Motor neuron (in vitro differentiated cells): ENCODE measurements at regions not wholly inside any gene's neighbourhood (a gene's known extent, or its start where the extent isn't known, plus 50 kb on each side); places are given as distances from the start of the nearest gene placed in this dataset.

Experiments used
- ATAC-seq, 8 experiments: fragments of 200-7000 bp; cut with Tn5 transposase; replicated peaks in 6 of 8; 2 replicates each; pipeline ENCODE4 v1.8.0; 2021; ENCODE audit warnings: mild to moderate bottlenecking in 8 of 8, moderate library complexity in 8 of 8
- H3K27ac ChIP-seq, 2 donors: fragments of 250-450 bp; sonication (Bioruptor Pico); 2 replicates each; pipeline ENCODE4 v1.9.0; 2021; ENCODE audit warnings: antibody characterized with exemption in 2 of 2, mild to moderate bottlenecking in 2 of 2, moderate library complexity in 1 of 2
- H3K4me1 ChIP-seq, 2 donors: fragments of 250-450 bp; sonication (Bioruptor Pico); replicated peaks in 1 of 2; 2 replicates each; pipeline ENCODE4 v1.6.1; 2021; ENCODE audit warnings: antibody characterized with exemption in 2 of 2, mild to moderate bottlenecking in 2 of 2, moderate library complexity in 1 of 2
- H3K4me3 ChIP-seq, 5 donors: fragments of 250-450 bp; sonication (Bioruptor Pico); 2 replicates each; pipeline ENCODE4 v1.9.0; 2021; ENCODE audit warnings: antibody characterized with exemption in 5 of 5, mild to moderate bottlenecking in 5 of 5, moderate library complexity in 4 of 5
- WGBS, 10 experiments: fragments of 450-650 bp; shearing (Covaris generic); methylation state at CpG; one replicate each; pipeline ENCODE4 v1.0.0; 2022; 5-methylcytosine and 5-hydroxymethylcytosine counted together
- in situ Hi-C, 9 experiments: fragments of 400-800 bp; cut with MboI; loops; one replicate each; pipeline ENCODE4 v1.15.0; 2021; ENCODE audit warnings: low sequenced_read_pairs in 9 of 9, low pct_unique_long_range_greater_than_20kb in 2 of 9; ENCODE audit not compliant: unreplicated experiment in 9 of 9

DNA sequence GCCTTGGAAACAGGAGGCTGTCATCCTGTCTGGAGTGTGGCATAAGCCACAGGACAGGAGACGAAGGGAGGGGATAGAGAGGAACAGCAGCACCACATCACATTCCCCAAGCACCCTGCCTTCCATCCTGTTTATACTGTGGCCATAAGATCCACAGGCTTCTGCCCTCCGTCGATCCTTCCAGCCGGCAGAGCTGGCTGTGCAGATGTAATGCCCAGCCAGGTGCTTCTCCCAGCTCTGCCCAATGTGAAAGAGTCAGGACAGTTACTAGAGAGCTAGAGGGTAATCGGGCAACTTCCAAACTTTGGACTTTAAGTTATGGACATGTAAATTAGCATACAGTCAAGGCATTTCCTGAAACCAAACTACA, 368.4 kb downstream of the SOX9 start:
- H3K27ac ChIP-seq = no peak overlapping the region
- 17 to 92% (median 85%) methylated on average over 1 to 4 of the region's 5 CpGs; no CpG with 5 or more reads in 4 of the 10 experiments for WGBS, 10 experiments
- ATAC-seq = peak in 4 of 8 experiments; percentile 10 to 31 (median 22)
- no peak overlapping the region for H3K4me3 ChIP-seq
- in situ Hi-C loops = no loop called here
- H3K4me1 ChIP-seq = peaks cover 6 to 18% of the 10 kb centered on the region in 2 donors

DNA sequence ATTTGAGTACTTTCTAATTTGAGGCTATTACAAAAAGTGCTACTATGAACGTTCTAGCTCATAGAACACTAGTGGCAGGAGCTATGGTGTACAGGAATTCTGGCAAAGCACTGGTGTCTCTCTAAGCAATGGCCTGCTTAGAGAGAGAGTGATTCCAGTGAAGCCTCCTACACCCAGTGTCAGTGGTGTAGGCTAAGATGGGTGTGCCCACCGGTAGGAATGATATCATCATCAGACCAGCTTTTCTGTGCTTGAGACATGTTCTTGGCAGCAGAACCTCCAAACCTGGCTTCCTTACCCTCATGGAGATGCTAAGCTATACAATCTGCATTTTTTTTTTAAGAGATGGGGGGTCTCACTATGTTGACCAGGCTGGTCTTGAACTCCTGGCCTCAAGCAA, 370.3 kb downstream of the SOX9 start:
- peak in 2 of 8 experiments; percentile 64 to 81 for ATAC-seq
- Histone ChIP-seq H3K4me1 (peaks cover 9 to 25% of the 10 kb centered on the region in 2 donors), H3K4me3 (no peak overlapping the region), H3K27ac (no peak overlapping the region)
- WGBS, 10 experiments = 0 to 92% (median 86%) methylated on average over 1 to 2 of the region's 2 CpGs; no CpG with 5 or more reads in 5 of the 10 experiments
- in situ Hi-C loops = no loop called here

DNA sequence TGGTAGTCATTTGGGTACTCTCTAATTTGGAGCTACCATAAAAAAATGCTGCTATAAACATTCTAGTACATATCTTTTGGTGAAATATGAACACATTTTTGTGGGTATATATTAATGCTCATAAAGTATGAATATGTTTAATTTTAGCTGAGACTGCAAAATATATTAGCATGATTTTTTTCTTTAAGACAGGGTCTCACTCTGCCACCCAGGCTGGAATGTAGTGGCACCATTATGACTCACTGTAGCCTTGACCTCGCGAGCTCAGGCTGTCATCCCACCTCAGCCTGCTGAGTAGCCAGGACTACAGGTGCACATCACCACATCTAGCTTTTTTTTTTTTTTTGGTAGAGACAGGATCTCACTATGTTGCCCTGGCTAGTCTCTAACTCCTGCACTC, 371.7 kb downstream of the SOX9 start:
- ATAC-seq = no peak
- 75 to 100% (median 94%) methylated on average over 1 to 2 of the region's 2 CpGs; no CpG with 5 or more reads in 3 of the 10 experiments for WGBS, 10 experiments
- Histone ChIP-seq H3K27ac (no peak overlapping the region), H3K4me1 (peaks cover 9 to 25% of the 10 kb centered on the region in 2 donors), H3K4me3 (no peak overlapping the region)
- in situ Hi-C loops = no loop called here

DNA sequence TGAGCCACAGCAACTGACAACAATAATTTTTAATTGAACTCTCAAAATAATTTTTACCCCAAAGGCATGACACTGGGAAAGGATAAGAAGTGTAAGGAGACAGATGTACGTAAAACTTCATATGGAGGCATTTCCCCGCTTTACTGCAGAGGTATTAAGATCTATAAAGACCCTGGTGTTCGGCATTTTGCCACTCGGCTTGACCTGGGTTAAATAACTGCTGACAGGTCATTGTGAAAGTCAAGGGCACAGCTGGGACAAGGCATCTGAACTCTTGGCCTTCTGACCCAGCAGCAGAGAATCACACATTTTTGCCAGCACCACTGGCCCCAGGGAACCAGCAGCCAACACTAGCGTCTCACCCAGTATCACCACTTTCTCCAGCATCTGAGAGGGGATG, 372.1 kb downstream of the SOX9 start:
- Histone ChIP-seq H3K4me1 (peaks cover 9 to 25% of the 10 kb centered on the region in 2 donors), H3K4me3 (no peak overlapping the region), H3K27ac (no peak overlapping the region)
- ATAC-seq = no peak
- in situ Hi-C loops = no loop called here
- WGBS, 10 experiments = 20 to 100% (median 92%) methylated on average over 1 to 5 of the region's 5 CpGs; no CpG with 5 or more reads in 6 of the 10 experiments

DNA sequence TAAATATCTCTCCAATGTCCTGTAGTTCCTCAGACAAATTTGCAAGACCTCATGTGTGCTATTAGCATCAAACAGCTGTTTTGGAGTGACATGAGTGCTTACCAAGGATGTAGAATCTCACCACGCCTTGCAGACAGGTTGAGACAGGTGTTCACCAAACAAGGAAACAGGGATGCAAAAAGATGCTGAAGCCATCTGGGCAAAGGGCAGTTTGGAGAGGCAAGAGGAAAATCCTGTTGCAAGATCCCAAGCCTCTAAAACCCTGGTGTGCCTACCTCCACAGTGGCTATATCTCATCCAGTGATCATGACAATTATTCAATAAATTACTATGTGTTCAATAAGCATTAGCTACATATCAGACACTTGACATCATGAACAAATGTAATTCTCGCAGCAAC, 373.7 kb downstream of the SOX9 start:
- 44 to 100% (median 90%) methylated on average over 1 to 2 of the region's 2 CpGs; no CpG with 5 or more reads in 4 of the 10 experiments for WGBS, 10 experiments
- H3K4me3 ChIP-seq = no peak overlapping the region
- in situ Hi-C loops = no loop called here
- H3K4me1 ChIP-seq = peaks cover 9 to 17% of the 10 kb centered on the region in 2 donors
- no peak for ATAC-seq
- H3K27ac ChIP-seq = no peak overlapping the region

DNA sequence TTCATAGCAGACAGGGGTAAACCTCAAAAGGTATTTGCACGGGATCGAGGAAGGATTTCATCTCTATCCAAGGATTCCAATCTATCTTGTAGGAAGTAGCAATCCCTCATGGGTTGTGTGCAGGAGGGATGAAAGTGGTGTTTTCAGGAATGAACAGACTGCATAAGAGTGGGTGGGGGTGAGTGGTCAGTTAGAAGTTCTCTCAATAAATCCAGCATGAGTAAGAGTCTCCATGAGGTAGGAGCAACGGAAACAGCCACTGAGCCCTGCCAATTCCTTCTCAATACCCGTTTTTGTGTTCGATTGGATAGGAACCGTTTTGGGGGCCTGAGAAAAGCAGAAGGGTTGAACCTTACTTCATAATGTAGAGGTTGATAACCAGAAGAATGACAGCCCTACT, 375.6 kb downstream of the SOX9 start:
- Histone ChIP-seq H3K4me3 (no peak overlapping the region), H3K4me1 (peaks cover 14 to 21% of the 10 kb centered on the region in 2 donors), H3K27ac (no peak overlapping the region)
- 75 to 100% (median 87%) methylated on average over 1 to 6 of the region's 6 CpGs for WGBS, 10 experiments
- in situ Hi-C loops = no loop called here
- no peak for ATAC-seq

DNA sequence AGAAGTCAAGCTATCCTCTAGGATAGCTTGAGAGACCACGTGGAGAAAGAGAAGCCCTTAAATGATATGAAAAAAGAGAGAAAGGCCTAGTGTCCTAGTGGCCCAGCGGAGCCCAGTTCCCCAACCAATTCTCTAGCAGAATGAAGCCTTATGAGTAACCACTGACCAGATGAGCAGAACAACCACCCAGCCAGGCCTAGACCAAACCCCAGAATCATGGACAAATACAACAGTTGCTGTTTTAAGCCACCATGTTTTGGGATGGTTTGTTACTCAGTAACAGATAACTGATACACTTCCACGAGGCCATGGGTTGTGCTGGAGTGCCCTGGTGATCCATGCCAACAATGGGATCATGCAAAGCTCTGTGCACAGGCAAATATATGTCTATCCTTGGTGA, 377.1 kb downstream of the SOX9 start:
- H3K4me3 ChIP-seq = no peak overlapping the region
- H3K4me1 ChIP-seq = peaks cover 18 to 36% of the 10 kb centered on the region in 2 donors
- no peak for ATAC-seq
- WGBS, 10 experiments = 25 to 100% (median 82%) methylated on average over 2 to 3 of the region's 3 CpGs; no CpG with 5 or more reads in 5 of the 10 experiments
- H3K27ac ChIP-seq = no peak overlapping the region
- in situ Hi-C loops = no loop called here

DNA sequence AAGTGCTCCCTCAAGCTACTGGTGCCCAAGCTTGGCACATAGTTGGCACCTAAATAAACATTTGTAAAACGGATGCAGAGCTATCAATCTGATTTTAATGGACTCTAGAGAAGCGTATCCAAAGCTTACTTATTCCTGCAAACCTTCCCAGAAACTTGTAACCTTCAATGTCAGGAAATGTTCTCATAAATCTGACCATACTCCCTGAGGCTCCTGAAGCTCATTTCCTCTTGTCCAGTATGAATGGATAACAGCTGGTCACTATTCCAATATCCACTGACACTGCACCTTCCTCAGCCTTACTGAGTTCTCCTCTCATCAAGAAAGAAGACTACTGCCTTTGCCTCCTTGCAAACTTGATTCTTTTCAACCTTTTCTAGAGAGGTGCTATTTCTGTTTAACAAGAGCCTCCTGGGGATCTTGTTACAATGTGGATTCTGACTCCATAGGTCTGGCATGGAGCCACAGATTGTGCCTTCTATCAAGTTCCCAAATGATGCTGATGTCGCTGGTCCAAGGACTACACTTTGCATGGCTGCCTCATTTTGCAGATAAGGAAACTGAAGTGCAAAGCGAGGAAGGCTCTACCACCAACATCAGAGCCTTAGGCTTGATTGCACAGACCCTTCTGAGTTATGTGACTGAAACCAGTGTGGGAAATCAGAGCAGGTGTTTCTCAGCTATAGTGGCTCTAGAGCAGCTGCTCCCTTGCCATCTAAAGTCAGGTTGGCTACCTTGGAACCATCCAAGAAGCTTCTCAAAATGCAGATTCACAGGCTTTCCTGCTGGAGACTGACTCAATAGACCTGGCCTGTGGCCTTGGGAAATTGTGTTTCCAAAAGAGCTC, 377.8 kb downstream of the SOX9 start:
- in situ Hi-C loops = no loop called here
- H3K27ac ChIP-seq = no peak overlapping the region

DNA sequence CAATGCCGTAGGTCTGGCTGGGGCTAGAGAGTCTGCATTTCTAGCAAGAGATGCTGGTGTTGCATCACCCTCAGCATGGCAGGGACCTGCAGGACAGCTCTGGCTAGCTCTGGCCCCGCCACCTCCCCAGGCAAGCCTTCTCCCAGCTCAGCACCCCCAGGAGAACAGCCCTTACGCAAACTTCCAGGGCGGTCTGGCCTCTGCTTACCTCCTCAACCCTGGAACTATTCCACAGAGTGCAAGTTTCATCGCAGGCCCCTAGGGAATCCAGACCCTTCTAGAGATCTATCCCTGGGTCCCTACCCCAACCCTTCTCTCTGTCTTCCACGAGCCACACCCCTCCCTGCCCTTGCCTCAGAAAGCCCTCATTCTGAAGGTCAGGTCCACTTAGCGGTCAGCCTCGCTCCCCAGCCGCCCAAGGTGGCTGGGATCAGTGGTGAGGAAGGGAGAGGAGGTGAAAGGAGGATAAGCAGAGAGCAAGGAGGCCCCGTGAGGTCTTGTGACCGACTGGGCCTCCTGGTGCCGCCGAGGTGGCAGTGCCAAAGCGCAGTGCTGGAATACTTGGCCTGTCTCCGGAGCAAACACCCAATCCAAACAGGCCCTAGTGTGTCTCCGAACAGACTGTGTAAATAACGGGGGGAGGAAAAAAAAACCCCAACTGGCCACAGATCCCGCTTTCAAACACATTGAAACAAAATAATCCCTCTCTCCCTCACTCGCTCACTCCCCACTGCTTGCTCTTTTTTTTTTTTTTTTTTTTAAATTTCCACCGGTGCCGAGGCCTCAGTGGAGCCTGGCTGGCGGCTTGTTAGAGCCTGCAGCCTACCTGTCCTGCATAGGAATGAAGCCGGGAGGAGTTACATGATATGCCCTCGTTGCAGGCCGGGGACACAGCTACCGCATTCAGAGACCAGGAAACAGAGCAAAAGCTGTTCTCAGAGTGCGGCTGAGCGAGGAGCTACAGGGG, 380.9 kb downstream of the SOX9 start:
- in situ Hi-C loops = loop anchor here in 1 of 9 experiments (25.0 kb wide), 1 partner anchor 1839 kb away; no protein-coding TSS in a partner anchor
- Histone ChIP-seq H3K4me3 (no peak overlapping the region), H3K4me1 (peaks cover 9 to 19% of the 10 kb centered on the region in 2 donors), H3K27ac (no peak overlapping the region)
- peak in 6 of 8 experiments; percentile 12 to 92 (median 70) for ATAC-seq
- WGBS, 10 experiments = 27 to 100% (median 60%) methylated on average over 1 to 18 of the region's 28 CpGs; no CpG with 5 or more reads in 1 of the 10 experiments

More for the DNA sequence above, 377.8 kb downstream of the SOX9 start:
- WGBS, 10 experiments = 17 to 100% (median 94%) methylated on average over 1 to 3 of the region's 4 CpGs; no CpG with 5 or more reads in 2 of the 10 experiments
- ATAC-seq = no peak
- no peak overlapping the region for H3K4me3 ChIP-seq
- H3K4me1 ChIP-seq = peaks cover 18 to 33% of the 10 kb centered on the region in 2 donors

DNA sequence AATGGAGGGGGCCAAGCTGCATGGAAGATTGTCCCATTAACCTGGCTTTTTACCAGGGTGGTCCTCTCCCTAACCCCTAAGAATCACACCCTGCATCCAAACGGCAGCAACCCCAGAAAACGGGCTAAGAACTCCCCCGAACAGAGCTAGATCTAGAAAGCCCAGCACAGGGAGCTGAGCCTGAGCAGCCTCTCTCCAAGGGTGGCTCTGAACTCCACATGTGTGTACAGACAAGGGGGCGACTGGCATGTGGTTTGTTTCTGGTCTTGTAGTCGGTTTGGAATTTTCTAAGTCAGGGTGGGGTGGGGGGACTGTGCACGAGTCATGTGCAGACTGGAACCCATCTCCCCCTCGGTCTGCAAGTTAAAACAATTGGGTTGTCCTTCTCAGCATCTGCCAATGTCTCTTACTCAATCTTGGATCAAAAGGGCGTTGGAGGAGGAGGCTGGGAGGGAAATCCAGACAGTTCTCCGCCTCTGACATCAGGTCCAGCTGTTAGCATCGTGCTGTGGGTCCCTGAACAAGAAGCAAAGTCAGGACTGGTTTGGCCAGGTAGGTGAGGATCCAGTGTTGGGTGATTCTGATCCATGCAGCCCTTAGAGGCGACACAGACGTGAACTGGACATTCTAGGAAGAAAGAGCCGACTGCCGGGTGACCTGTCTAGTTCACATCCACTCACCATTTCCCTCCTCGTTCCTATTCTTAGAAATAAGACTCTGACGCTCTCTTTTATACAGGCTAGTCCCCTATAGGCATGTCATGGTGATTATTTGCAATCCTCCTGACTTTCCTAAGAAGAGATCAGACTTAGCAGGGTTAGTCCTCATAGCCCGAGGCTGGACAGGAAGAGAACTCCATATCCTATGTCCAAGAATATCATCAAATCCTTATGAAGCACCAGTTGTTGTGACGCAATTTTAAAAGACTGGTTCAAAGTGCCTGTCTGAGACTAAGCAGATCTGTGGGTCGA, 381.8 kb downstream of the SOX9 start:
- peak; percentile 42 to 95 (median 52) for ATAC-seq
- 0 to 93% (median 73%) methylated on average over 2 to 13 of the region's 19 CpGs; no CpG with 5 or more reads in 1 of the 10 experiments for WGBS, 10 experiments
- H3K27ac ChIP-seq = no peak overlapping the region
- no peak overlapping the region for H3K4me3 ChIP-seq
- H3K4me1 ChIP-seq = peaks cover 13 to 23% of the 10 kb centered on the region in 2 donors
- in situ Hi-C loops = loop anchor here in 1 of 9 experiments (25.0 kb wide), 1 partner anchor 1840 kb away; no protein-coding TSS in a partner anchor

DNA sequence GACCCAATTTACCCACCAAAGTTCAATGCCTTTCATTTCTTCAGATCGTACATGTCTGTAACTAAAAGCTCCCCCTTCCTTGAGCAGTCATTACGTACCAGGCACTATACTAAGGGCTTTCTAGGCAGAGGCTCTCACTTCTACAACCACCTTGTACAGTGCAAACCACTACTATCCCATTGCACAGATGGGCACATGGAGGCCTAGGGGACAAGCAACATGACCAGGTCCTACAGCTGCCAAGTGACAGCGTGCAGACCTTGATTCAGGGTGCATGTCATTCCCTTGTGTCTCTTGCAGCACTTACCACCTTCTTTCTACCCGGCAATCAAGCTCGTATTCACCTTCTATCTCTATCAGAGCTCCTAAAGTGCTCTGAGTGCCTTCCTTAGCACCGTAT, 382.7 kb downstream of the SOX9 start:
- in situ Hi-C loops = loop anchor here in 1 of 9 experiments (25.0 kb wide), 1 partner anchor 1841 kb away; no protein-coding TSS in a partner anchor
- 60 to 100% (median 95%) methylated on average over 1 to 5 of the region's 6 CpGs; no CpG with 5 or more reads in 1 of the 10 experiments for WGBS, 10 experiments
- H3K27ac ChIP-seq = no peak overlapping the region

DNA sequence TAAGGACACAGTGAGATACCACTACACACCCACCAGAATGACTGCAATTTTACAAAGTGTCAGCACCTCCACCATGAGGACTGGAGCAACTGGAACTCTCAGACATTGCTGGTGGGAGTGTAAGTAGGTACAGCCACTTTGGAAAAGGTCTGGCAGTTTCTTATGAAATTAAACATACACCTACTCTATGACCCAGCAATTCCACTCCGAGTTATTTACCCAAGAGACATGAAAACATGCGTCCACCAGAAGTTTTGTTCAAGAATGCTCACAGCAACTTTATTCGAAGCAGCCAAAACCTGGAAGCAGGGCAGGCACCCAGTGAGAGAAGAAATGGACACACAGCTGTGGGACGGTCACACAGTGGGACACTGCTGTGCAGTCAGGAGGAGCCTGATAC, 384.0 kb downstream of the SOX9 start:
- no peak overlapping the region for H3K27ac ChIP-seq
- ATAC-seq = no peak
- H3K4me1 ChIP-seq = peaks cover 17 to 27% of the 10 kb centered on the region in 2 donors
- in situ Hi-C loops = loop anchor here in 1 of 9 experiments (25.0 kb wide), 1 partner anchor 1842 kb away; no protein-coding TSS in a partner anchor
- WGBS, 10 experiments = 81 to 100% (median 100%) methylated on average over 1 to 4 of the region's 4 CpGs; no CpG with 5 or more reads in 1 of the 10 experiments
- H3K4me3 ChIP-seq = no peak overlapping the region

More for the DNA sequence above, 382.7 kb downstream of the SOX9 start:
- H3K4me3 ChIP-seq = no peak overlapping the region
- ATAC-seq = no peak
- peaks cover 15 to 25% of the 10 kb centered on the region in 2 donors for H3K4me1 ChIP-seq
